Stimulated activated CD4-positive, alpha-beta T cell treated with anti-CD3 and anti-CD28 coated beads, Interleukin-1b, Interleukin-23, amount 100 ng/mL, for 1 hour (primary cell): ENCODE measurements at regions not wholly inside any gene's neighbourhood (a gene's known extent, or its start where the extent isn't known, plus 50 kb on each side); places are given as distances from the start of the nearest gene placed in this dataset.

Experiments used
- DNase-seq, 2 donors: peaks; one replicate each; pipeline ENCODE4 v3.0.0-alpha.2; 2020; ENCODE audit warnings: low read depth in 2 of 2

- no peak for DNase-seq
These were observed 225.9 kb downstream of the PTPRC start for GRCh38 chr1:198864695-198865094.

GRCh38 chr1:198865319-198865718, 226.5 kb downstream of the PTPRC start:
- DNase-seq: no peak

GRCh38 chr1:198867182-198867581, 228.3 kb downstream of the PTPRC start:
- DNase-seq: no peak

GRCh38 chr1:198873696-198874230, 234.9 kb downstream of the PTPRC start:
- DNase-seq: no peak

- no peak for DNase-seq
These were observed 237.6 kb downstream of the PTPRC start for GRCh38 chr1:198876371-198876871.

- DNase-seq: no peak
These were observed 239.7 kb downstream of the PTPRC start for GRCh38 chr1:198878566-198878965.

- no peak for DNase-seq
These were observed 241.0 kb downstream of the PTPRC start for GRCh38 chr1:198879711-198880306.

GRCh38 chr1:198880397-198880796, 241.6 kb downstream of the PTPRC start:
- DNase-seq: no peak

GRCh38 chr1:198880818-198881597, 242.2 kb downstream of the PTPRC start:
- DNase-seq: no peak

- DNase-seq: no peak
These were observed 244.3 kb downstream of the PTPRC start for GRCh38 chr1:198883184-198883583.

- DNase-seq: no peak
These were observed 249.0 kb downstream of the PTPRC start for GRCh38 chr1:198887866-198888265.

GRCh38 chr1:198888379-198888943, 249.6 kb downstream of the PTPRC start:
- no peak for DNase-seq

- DNase-seq: no peak
These were observed 250.3 kb downstream of the PTPRC start for GRCh38 chr1:198889101-198889500.

GRCh38 chr1:198889749-198890148, 250.9 kb downstream of the PTPRC start:
- DNase-seq: no peak

GRCh38 chr1:198890214-198890930, 251.5 kb downstream of the PTPRC start:
- DNase-seq: no peak

- DNase-seq: no peak
These were observed 253.2 kb downstream of the PTPRC start for GRCh38 chr1:198892065-198892464.

GRCh38 chr1:198893141-198893540, 254.3 kb downstream of the PTPRC start:
- DNase-seq: no peak

- DNase-seq: no peak
These were observed 255.1 kb downstream of the PTPRC start for GRCh38 chr1:198893763-198894444.

GRCh38 chr1:198901266-198901665, 262.4 kb downstream of the PTPRC start:
- no peak for DNase-seq

GRCh38 chr1:198902655-198903054, 263.8 kb downstream of the PTPRC start:
- DNase-seq: no peak

GRCh38 chr1:198903203-198903602, 264.4 kb downstream of the PTPRC start:
- no peak for DNase-seq
